ENCODE measurements at regions not wholly inside any gene's neighbourhood (a gene's known extent, or its start where the extent isn't known, plus 50 kb on each side); places are given as distances from the start of the nearest gene placed in this dataset.
A peak's percentile ranks its signal among the peaks of the same experiment; 100 is the strongest.
"Not testable (repeated sequence)": the region's sequence is repeated elsewhere in the genome, so short reads cannot be mapped to it uniquely, and the experiment has no call there.

DNA sequence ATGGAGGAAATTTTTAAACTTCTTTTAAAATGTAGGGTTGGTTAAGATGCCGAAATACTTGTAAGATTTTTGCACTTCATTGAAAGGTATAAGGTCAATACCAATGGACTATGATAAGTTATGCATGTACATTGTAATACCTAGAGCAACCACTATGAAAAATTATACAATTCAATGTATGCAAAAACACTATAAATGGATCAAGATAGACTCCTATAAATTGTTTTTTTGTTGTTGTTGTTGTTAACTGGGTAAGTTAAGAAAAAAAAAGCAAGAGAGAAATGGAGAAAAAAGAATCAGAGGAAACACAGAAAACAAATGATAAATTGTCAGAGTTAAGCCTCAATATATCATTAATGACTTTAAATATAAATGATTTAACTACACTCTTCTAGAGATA lies 421.2 kb downstream of the TMEM182 start:
- Mint-ChIP-seq H3K9me3 (no peaks in the 10 kb centered on the region), H3K4me3 (no peak overlapping the region), H3K36me3 (no peaks in the 10 kb centered on the region), H3K27me3 (peaks cover 4% of the 10 kb centered on the region), H3K4me1 (ENCODE audit: unreplicated experiment) (no peaks in the 10 kb centered on the region), H3K27ac (no peak overlapping the region)
- TF ChIP-seq, protein P1, sequence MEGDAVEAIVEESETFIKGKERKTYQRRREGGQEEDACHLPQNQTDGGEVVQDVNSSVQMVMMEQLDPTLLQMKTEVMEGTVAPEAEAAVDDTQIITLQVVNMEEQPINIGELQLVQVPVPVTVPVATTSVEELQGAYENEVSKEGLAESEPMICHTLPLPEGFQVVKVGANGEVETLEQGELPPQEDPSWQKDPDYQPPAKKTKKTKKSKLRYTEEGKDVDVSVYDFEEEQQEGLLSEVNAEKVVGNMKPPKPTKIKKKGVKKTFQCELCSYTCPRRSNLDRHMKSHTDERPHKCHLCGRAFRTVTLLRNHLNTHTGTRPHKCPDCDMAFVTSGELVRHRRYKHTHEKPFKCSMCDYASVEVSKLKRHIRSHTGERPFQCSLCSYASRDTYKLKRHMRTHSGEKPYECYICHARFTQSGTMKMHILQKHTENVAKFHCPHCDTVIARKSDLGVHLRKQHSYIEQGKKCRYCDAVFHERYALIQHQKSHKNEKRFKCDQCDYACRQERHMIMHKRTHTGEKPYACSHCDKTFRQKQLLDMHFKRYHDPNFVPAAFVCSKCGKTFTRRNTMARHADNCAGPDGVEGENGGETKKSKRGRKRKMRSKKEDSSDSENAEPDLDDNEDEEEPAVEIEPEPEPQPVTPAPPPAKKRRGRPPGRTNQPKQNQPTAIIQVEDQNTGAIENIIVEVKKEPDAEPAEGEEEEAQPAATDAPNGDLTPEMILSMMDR (conservative IDR thresholded peaks at IDR 0.05): peak; percentile 69
- no peak for DNase-seq (ENCODE audit: extremely low spot score, unreplicated experiment)

GRCh38 chr2:103196802-103197201 lies 435.0 kb downstream of the TMEM182 start:
- H3K4me1 Mint-ChIP-seq (ENCODE audit: unreplicated experiment): no peaks in the 10 kb centered on the region
- no peak overlapping the region for H3K4me3 Mint-ChIP-seq
- no peaks in the 10 kb centered on the region for H3K9me3 Mint-ChIP-seq
- no peak for DNase-seq (ENCODE audit: extremely low spot score, unreplicated experiment)
- H3K36me3 Mint-ChIP-seq: no peaks in the 10 kb centered on the region
- H3K27me3 Mint-ChIP-seq: no peaks in the 10 kb centered on the region
- H3K27ac Mint-ChIP-seq: no peak overlapping the region
- TF ChIP-seq, protein P1 (conservative IDR thresholded peaks at IDR 0.05): no peak

DNA sequence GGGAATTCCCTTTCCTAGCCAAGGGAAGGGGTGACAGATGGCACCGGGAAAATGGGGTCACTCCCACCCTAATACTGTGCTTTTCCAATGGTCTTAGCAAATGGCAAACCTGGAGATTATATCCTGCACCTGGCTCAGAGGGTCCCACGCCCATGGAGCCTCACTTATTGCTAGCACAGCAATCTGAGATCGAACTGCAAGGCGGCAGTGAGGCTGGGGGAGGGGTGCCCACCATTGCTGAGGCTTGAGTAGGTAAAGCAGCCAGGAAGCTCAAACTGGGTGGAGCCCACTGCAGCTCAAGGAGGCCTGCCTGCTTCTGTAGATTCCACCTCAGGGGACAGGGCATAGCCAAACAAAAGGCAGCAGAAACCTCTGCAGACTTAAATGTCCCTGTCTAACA lies 438.9 kb downstream of the TMEM182 start:
- H3K4me1 Mint-ChIP-seq (ENCODE audit: unreplicated experiment); H3K27me3 Mint-ChIP-seq; H3K4me3 Mint-ChIP-seq; H3K27ac Mint-ChIP-seq; H3K9me3 Mint-ChIP-seq; H3K36me3 Mint-ChIP-seq; DNase-seq (ENCODE audit: extremely low spot score, unreplicated experiment): not testable (repeated sequence)

- Mint-ChIP-seq H3K9me3 (no peaks in the 10 kb centered on the region), H3K4me3 (no peak overlapping the region), H3K36me3 (no peaks in the 10 kb centered on the region), H3K4me1 (ENCODE audit: unreplicated experiment) (no peaks in the 10 kb centered on the region), H3K27ac (no peak overlapping the region), H3K27me3 (peaks cover 3% of the 10 kb centered on the region)
- TF ChIP-seq, protein P1 (conservative IDR thresholded peaks at IDR 0.05): no peak
- no peak for DNase-seq (ENCODE audit: extremely low spot score, unreplicated experiment)
Measured at GRCh38 chr2:103208916-103209315, 447.1 kb downstream of the TMEM182 start.

DNA sequence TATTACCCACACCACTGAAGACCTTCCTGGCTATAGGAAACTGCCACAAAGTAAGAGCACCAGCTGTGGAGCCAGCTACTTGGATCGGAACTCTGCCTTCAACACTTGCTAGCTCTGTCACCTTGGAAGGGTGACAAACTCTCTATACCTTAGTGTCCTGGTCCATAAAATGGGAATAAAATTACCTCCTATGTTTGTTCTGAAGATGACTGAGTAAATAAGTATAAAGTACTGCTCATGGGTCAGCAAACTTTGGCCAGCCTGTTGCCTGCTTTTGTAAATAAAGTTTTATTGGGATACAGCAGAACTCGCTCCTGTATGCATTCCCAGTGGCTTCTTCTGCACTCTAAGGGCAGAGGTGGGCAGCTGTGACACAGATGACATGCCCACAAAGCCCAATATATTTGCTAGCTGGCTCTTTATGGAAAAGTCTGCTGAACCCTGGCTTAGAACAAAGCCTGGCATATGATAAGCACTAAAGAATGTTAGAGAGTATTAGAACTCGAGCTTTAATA lies 451.3 kb downstream of the TMEM182 start:
- no peak overlapping the region for H3K4me3 Mint-ChIP-seq
- no peaks in the 10 kb centered on the region for H3K4me1 Mint-ChIP-seq (ENCODE audit: unreplicated experiment)
- TF ChIP-seq, protein P1 (conservative IDR thresholded peaks at IDR 0.05): no peak
- DNase-seq (ENCODE audit: extremely low spot score, unreplicated experiment): no peak
- H3K36me3 Mint-ChIP-seq: no peaks in the 10 kb centered on the region
- H3K27ac Mint-ChIP-seq: no peak overlapping the region
- no peaks in the 10 kb centered on the region for H3K27me3 Mint-ChIP-seq
- H3K9me3 Mint-ChIP-seq: no peaks in the 10 kb centered on the region

DNA sequence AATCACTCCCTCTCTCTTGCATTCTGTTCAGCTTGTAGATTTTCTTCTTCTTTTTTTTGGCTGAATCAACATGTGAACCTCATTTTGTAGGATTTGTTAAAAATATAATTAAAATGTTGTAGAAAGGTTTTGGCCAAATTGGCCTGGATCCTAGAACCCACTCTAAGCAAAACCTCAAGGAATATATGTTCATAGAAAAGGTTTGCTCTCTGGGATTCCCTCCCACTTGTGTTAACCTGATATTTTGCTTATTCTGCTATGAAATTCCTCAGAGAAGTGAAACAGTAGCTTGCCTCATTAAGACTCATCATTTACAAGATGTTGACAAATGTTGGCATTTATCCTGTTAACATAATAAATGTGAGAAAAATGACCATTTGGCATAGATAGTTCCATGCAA lies 456.7 kb downstream of the TMEM182 start:
- no peak for DNase-seq (ENCODE audit: extremely low spot score, unreplicated experiment)
- no peaks in the 10 kb centered on the region for H3K36me3 Mint-ChIP-seq
- H3K9me3 Mint-ChIP-seq: no peaks in the 10 kb centered on the region
- H3K4me1 Mint-ChIP-seq (ENCODE audit: unreplicated experiment): no peaks in the 10 kb centered on the region
- H3K27me3 Mint-ChIP-seq: peaks cover 3% of the 10 kb centered on the region
- no peak overlapping the region for H3K27ac Mint-ChIP-seq
- no peak overlapping the region for H3K4me3 Mint-ChIP-seq
- TF ChIP-seq, protein P1 (conservative IDR thresholded peaks at IDR 0.05): no peak

All from type B pancreatic cell (in vitro differentiated cells).